GM23338 (cell line): ENCODE measurements at regions not wholly inside any gene's neighbourhood (a gene's known extent, or its start where the extent isn't known, plus 50 kb on each side); places are given as distances from the start of the nearest gene placed in this dataset.

Experiments
- ETS1 ChIP-seq: IDR thresholded peaks from 2 replicates; pipeline ENCODE4 v1.6.1; 2016; ENCODE audit warnings: antibody characterized with exemption
- POLR2AphosphoS5 ChIP-seq: IDR thresholded peaks from 2 replicates; pipeline ENCODE4 v1.6.1; 2016; ENCODE audit warnings: antibody characterized with exemption, low read depth
- ZNF462 ChIP-seq: fragments of 250-450 bp; sonication (Bioruptor Pico); IDR thresholded peaks from 2 replicates; pipeline ENCODE4 v1.5.0; 2020; ENCODE audit warnings: mild to moderate bottlenecking, moderate library complexity
- TF ChIP-seq, protein P1 (sequence below), 2 experiments: fragments of 200-600 bp in 1 of 2; sonication (generic) in 1 of 2; conservative IDR thresholded peaks; 2 replicates each; pipeline versions ENCODE4 v1.5.1 to v1.6.1; 2016 to 2017; ENCODE audit warnings: antibody characterized with exemption in 2 of 2, low read depth in 2 of 2, mild to moderate bottlenecking in 2 of 2, moderate library complexity in 1 of 2
- TF ChIP-seq, protein P2 (sequence below): IDR thresholded peaks from one replicate; pipeline ENCODE4 v1.6.1; 2018; ENCODE audit warnings: antibody characterized with exemption; ENCODE audit not compliant: unreplicated experiment

DNA sequence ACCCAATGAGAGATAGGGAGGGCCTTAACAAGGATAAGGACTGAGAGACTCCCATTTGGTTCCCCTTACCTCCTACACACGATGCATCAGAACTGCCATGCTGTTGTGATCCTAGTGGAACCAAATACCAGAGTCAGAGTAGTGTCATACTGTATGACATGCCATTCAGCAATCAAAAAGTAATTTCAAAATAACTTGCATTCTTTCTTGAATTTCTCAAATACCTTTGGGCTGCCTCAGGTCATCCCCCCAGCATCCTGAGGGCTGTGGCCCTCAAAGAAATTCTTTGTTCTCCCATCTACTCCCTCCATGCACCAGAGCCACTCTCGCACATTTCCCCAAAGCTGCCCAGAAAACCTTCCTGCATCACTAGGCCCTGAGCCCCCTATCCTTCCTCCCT lies 68.9 kb upstream of the PPP2R3A start:
- TF ChIP-seq, protein P1, sequence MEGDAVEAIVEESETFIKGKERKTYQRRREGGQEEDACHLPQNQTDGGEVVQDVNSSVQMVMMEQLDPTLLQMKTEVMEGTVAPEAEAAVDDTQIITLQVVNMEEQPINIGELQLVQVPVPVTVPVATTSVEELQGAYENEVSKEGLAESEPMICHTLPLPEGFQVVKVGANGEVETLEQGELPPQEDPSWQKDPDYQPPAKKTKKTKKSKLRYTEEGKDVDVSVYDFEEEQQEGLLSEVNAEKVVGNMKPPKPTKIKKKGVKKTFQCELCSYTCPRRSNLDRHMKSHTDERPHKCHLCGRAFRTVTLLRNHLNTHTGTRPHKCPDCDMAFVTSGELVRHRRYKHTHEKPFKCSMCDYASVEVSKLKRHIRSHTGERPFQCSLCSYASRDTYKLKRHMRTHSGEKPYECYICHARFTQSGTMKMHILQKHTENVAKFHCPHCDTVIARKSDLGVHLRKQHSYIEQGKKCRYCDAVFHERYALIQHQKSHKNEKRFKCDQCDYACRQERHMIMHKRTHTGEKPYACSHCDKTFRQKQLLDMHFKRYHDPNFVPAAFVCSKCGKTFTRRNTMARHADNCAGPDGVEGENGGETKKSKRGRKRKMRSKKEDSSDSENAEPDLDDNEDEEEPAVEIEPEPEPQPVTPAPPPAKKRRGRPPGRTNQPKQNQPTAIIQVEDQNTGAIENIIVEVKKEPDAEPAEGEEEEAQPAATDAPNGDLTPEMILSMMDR (conservative IDR thresholded peaks at IDR 0.05; ENCODE audit: low read depth in 2 of 2) = no peak
- TF ChIP-seq ETS1 (no peak), ZNF462 (CRISPR knock-in tag) (no peak), POLR2AphosphoS5 (no peak)
- TF ChIP-seq, protein P2, sequence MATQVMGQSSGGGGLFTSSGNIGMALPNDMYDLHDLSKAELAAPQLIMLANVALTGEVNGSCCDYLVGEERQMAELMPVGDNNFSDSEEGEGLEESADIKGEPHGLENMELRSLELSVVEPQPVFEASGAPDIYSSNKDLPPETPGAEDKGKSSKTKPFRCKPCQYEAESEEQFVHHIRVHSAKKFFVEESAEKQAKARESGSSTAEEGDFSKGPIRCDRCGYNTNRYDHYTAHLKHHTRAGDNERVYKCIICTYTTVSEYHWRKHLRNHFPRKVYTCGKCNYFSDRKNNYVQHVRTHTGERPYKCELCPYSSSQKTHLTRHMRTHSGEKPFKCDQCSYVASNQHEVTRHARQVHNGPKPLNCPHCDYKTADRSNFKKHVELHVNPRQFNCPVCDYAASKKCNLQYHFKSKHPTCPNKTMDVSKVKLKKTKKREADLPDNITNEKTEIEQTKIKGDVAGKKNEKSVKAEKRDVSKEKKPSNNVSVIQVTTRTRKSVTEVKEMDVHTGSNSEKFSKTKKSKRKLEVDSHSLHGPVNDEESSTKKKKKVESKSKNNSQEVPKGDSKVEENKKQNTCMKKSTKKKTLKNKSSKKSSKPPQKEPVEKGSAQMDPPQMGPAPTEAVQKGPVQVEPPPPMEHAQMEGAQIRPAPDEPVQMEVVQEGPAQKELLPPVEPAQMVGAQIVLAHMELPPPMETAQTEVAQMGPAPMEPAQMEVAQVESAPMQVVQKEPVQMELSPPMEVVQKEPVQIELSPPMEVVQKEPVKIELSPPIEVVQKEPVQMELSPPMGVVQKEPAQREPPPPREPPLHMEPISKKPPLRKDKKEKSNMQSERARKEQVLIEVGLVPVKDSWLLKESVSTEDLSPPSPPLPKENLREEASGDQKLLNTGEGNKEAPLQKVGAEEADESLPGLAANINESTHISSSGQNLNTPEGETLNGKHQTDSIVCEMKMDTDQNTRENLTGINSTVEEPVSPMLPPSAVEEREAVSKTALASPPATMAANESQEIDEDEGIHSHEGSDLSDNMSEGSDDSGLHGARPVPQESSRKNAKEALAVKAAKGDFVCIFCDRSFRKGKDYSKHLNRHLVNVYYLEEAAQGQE = no peak
